Glomerular endothelial cell (primary cell): ENCODE measurements at regions not wholly inside any gene's neighbourhood (a gene's known extent, or its start where the extent isn't known, plus 50 kb on each side); places are given as distances from the start of the nearest gene placed in this dataset.
"Not testable (repeated sequence)": the region's sequence is repeated elsewhere in the genome, so short reads cannot be mapped to it uniquely, and the experiment has no call there.

ENCODE experiments used
- DNase-seq: peaks from one replicate; pipeline ENCODE4 v3.0.0-alpha.2; 2011; ENCODE audit warnings: low read depth, low spot score; ENCODE audit errors: extremely low read depth

- DNase-seq: no peak
These were observed 338.2 kb upstream of the PRDM1 start for GRCh38 chr6:105747823-105748405.

DNA sequence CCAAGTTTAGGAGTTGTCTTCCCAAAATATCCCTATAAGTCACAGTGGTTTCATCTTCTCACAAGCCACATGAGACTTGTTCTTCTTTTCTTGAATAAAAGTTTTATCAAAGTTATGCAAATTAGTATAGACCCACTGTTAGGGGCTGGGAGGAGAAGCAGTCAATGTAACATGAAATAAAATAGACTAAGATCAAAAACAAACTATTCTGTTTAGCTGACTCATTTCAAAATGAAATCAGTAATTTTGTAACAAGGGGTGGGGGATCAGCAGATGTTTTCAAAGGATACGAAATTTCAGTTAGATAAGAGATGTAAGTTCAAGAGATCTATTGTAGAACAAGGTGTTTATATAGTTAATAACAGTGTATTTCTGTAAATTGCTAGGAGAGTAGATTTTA is 339.6 kb upstream of the PRDM1 start:
- no peak for DNase-seq

- DNase-seq: no peak
These were observed 340.0 kb upstream of the PRDM1 start for GRCh38 chr6:105746130-105746505.

DNA sequence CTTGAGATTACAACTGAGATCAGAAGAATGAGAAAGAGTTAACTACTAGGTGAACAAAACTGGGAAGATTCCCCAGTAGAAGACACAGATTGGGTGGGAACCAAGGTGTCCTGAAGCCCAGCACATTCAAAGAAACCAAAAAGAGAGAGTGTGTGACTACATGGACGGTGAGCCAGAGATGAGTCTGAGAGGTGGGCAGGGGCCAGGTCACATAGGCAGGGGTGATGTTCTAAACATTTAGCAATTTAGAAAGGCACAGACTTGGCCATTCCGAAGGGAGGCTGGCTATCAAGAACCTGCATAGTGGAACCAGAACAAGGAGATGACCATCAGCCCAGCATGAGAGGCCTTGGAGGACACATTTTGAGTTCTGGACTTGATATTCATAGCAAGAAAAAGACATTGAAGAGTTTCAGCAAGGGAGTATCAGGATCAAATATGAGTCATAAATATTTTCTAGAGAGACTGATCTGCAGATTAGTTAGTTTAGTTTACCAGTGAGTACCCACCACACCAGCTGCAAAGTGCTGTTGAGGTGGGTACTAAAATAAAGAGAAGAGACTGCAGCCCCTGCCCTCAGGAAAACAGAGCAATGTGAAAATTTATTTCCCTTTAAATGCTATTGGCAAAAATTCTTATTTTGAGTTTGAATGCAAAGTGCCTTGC is 340.5 kb upstream of the PRDM1 start:
- no peak for DNase-seq

GRCh38 chr6:105744815-105745214 is 341.3 kb upstream of the PRDM1 start:
- no peak for DNase-seq

DNA sequence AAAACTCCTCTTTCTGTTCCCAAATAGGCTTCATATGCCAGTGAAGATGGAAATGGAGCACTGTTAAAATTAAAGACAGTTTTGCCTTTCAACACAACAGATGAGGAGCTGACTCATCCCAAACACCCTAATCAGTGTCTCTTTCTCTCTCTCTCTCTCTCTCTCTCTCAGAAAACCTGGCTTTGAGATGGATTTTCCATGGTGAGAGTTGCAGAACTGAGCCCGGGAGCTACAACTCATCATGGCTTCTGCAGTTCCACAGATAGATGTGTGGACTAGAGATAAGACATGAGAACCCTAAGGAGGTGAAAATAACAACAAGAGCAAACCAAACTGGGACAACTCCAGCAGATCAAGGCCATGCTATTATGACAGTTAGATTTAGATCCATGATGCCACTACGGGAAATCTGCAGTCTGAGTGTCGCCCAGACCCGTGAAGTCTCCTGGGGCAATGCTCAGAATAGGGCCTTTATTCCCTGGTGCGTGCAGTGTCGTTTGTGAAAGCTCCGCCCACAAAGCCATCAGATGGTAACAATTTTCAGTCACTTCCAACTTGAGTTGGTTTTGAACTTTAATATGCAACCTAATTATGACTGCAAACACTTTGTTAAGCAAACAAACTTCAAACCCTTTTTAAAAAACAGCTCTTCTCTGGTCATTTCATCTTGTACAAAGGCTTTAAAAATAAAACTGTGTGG is 338.2 kb upstream of the PREP start:
- DNase-seq: no peak

DNA sequence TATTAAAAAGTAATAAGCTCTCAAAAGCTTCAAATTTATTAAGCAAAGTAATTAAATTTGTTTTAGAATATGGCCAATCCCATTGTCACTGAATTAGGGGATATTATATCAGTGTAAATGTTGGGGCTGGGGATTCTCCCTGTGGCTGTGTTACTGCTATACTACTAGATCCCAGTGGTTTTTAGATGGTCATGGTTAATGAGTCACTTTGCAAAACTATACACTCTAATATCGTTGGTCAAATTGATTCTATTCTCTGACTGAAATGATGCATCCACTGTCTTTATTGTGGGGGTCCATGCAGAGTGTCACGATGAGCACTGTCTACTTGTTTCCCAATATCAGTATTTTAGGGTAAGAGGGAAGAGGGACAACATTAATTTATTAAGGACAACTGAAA is 336.9 kb upstream of the PREP start:
- DNase-seq: no peak

DNA sequence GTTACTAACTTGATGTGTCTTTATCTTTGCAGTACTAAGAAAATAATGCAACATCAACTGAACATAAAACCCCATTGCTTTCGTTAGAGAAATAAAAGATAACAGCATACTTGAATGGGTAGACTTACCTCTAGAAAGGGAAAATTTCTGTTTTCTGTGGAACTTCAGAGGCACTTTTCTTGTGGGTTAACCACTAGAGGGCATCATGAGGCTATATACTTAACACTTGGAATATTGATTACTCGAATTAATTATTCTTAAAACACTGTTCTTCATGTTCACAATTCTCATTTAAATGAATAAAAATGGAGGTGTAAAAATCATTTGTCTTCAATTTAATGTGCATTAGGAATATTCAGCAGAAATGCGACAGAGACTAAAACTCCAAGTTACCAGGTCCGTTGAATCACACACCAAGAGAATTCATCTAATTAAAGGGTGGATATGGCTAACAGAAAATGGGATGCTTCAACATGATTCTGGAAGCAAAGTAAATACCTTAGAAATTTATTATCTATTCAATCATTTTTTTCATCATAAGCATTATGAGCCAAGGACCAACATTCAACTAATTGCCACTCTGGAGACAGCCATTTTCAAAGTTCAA is 330.8 kb upstream of the PREP start:
- DNase-seq: peak; percentile 12

DNA sequence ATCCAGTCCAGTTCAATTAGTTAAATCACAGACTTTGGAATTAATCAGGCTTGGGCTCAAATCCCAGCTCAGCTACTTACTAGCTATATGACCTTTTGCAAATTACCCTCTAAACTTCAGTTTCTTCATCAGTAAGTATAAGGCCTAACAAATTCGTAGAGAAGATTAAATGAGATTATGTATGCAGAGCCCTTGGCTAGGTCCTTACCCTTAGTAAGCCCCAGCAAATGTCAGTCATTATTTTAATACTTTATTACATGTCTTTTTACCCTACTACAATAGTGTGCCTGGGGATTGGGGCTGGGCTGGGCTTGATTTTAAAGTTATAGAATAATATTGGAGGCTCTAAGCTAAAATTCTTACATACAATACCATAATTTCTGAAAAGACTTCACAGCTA is 326.1 kb upstream of the PREP start:
- DNase-seq: no peak

DNA sequence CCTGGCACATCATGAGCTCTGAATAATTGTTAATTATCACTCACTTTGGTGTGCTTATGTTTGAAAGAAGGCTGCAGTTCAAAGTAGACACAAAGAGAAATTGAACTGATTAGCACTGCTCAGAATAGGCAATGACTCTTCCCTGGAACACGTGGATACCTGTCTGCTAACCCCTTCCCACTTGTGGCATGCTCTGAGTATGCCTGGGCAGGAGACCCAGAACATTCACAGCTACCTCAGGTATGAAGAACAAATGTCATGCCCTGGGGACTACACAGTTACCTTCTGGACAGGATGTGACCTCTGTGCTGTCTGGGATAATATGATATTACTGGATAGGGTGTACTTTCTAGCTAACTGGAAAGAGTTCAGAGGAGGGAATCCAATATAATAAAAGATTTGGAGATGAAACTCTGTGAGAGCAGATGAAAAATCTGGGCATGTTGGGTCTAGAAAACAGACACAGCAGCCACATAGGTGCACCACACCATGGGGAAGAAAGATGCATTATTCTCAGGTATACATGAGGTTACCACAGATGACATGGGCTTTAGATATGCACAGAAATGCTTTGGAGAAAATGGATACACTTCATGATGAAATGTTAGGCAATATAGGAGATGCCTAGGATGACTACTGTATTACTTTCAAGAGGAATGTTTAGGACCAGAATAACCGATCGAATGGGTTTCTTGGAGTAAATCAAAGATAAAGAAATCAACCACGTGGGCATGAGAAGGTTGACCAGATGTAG is 324.2 kb upstream of the PREP start:
- no peak for DNase-seq

GRCh38 chr6:105714846-105715245 is 312.0 kb upstream of the PREP start:
- DNase-seq: no peak

GRCh38 chr6:105713474-105714118 is 310.7 kb upstream of the PREP start:
- DNase-seq: no peak

GRCh38 chr6:105711216-105711615 is 308.3 kb upstream of the PREP start:
- no peak for DNase-seq

DNA sequence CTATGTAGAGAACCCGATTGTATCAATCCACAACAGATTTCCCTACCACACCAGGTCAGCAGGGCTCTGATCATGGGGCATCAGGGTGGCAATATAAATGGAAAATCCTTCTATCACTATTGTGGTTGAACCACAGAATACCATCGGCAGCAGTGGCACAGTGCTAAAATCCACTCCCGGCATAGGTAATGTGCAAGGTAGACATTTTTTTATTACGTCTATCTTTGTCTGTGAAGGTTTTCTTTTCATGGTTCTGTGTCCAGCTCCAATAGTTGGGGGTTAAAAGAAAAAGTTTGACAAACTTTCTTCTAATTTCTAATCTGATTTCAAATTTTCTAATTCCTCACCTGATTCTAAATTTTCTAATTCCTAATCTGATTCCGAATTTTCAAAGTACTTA is 302.7 kb upstream of the PREP start:
- no peak for DNase-seq

GRCh38 chr6:105695461-105695860 is 292.6 kb upstream of the PREP start:
- no peak for DNase-seq

DNA sequence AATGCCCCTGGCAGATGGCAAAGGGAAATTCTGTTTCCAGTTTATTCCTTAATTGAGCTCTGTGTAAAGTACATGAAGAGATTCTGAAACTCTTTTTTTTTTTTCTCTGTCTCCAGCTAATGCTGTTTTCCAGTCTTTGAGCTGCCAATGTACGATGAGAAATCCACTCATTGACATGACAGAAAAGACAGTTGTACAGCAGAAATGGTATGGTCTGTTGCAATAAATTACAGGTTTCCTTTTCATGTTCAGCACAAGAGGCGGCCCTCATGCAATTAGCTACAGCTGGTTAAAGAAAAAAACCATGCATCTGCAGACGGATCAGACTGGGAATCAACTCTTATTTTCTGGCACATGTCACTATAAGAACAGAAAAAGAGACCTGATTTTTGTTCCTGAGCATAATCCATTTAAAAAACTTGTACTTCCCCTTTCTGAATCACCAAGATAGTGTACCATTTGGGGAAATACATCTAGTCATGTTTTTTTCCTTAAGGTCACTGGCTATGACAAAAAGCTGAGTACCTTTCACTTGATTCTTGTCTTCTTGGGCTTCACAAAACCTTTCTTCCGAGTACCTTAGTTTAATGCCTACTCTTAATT is 289.8 kb upstream of the PREP start:
- no peak for DNase-seq

GRCh38 chr6:105691971-105692370 is 289.1 kb upstream of the PREP start:
- no peak for DNase-seq

GRCh38 chr6:105691081-105691480 is 288.2 kb upstream of the PREP start:
- DNase-seq: no peak

- no peak for DNase-seq
These were observed 285.7 kb upstream of the PREP start for GRCh38 chr6:105688573-105688972.

- not testable (repeated sequence) for DNase-seq
These were observed 283.9 kb upstream of the PREP start for GRCh38 chr6:105686793-105687192.
